ENCODE measurements at regions not wholly inside any gene's neighbourhood (a gene's known extent, or its start where the extent isn't known, plus 50 kb on each side); places are given as distances from the start of the nearest gene placed in this dataset.

GRCh38 chr6:148273962-148274752, 68.5 kb upstream of the SASH1 start:
- intact Hi-C loops (cut with micrococcal nuclease) = no loop called here

GRCh38 chr6:148274809-148275208, 67.8 kb upstream of the SASH1 start:
- intact Hi-C loops (cut with micrococcal nuclease) = no loop called here

- intact Hi-C loops (cut with micrococcal nuclease) = no loop called here
Observed at GRCh38 chr6:148285205-148285604, 57.4 kb upstream of the SASH1 start.

GRCh38 chr6:148286563-148286962, 56.1 kb upstream of the SASH1 start:
- intact Hi-C loops (cut with micrococcal nuclease) = no loop called here

- intact Hi-C loops (cut with micrococcal nuclease) = no loop called here
Observed at GRCh38 chr6:148287623-148288333, 54.9 kb upstream of the SASH1 start.

GRCh38 chr6:148288541-148288940, 54.1 kb upstream of the SASH1 start:
- intact Hi-C loops (cut with micrococcal nuclease) = no loop called here

- intact Hi-C loops (cut with micrococcal nuclease) = no loop called here
Observed at GRCh38 chr6:148289153-148289552, 53.5 kb upstream of the SASH1 start.

GRCh38 chr6:148291876-148292275, 50.8 kb upstream of the SASH1 start:
- intact Hi-C loops (cut with micrococcal nuclease) = no loop called here
